ENCODE measurements at regions not wholly inside any gene's neighbourhood (a gene's known extent, or its start where the extent isn't known, plus 50 kb on each side); places are given as distances from the start of the nearest gene placed in this dataset.

DNA sequence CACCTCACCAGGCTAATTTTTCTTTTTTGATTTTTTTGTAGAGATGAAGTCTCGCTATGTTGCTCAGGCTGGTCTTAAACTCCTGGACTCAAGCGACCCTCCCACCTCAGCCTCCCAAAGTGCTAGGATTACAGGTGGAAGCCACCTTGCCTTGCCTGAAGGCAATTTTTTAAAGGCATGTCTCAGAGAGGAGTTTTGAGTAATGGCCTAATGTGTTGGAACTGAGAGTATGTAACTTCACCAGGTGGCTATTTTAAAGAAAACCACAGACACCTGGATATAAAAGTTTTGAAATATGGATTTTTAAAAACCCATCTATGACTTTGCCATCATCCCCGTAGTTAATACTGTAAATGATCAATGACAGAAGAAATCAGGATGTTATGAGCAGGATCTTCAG, 119.8 kb upstream of the ATP8B1 start (continued):
- TF ChIP-seq, protein P1, sequence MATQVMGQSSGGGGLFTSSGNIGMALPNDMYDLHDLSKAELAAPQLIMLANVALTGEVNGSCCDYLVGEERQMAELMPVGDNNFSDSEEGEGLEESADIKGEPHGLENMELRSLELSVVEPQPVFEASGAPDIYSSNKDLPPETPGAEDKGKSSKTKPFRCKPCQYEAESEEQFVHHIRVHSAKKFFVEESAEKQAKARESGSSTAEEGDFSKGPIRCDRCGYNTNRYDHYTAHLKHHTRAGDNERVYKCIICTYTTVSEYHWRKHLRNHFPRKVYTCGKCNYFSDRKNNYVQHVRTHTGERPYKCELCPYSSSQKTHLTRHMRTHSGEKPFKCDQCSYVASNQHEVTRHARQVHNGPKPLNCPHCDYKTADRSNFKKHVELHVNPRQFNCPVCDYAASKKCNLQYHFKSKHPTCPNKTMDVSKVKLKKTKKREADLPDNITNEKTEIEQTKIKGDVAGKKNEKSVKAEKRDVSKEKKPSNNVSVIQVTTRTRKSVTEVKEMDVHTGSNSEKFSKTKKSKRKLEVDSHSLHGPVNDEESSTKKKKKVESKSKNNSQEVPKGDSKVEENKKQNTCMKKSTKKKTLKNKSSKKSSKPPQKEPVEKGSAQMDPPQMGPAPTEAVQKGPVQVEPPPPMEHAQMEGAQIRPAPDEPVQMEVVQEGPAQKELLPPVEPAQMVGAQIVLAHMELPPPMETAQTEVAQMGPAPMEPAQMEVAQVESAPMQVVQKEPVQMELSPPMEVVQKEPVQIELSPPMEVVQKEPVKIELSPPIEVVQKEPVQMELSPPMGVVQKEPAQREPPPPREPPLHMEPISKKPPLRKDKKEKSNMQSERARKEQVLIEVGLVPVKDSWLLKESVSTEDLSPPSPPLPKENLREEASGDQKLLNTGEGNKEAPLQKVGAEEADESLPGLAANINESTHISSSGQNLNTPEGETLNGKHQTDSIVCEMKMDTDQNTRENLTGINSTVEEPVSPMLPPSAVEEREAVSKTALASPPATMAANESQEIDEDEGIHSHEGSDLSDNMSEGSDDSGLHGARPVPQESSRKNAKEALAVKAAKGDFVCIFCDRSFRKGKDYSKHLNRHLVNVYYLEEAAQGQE (IDR thresholded peaks at IDR 0.05; ENCODE audit: unreplicated experiment): no peak
- TF ChIP-seq POLR2AphosphoS5 (IDR thresholded peaks at IDR 0.05; ENCODE audit: low read depth) (no peak), STAT1 (IDR thresholded peaks at IDR 0.05; ENCODE audit: unreplicated experiment) (no peak)

DNA sequence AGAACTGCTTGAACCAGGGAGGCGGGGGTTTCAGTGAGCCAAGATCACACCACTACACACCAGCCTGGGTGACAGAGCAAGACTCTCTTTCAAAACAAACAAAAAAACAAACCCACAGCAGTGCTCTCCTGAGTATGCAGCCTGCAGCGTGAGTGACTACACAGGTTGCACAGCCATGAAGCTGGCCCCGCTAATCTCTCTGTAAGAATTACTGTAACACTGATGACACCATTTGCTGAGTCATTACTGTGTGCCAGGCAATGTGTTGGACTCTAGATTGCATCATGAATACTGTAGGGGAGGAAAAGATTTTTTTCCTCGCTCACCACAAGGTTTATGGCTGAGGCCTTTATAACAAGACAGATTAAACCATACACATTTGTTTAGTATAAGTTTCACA, 118.6 kb upstream of the ATP8B1 start:
- no peak overlapping the region for H3K4me2 ChIP-seq
- peak overlapping the region; percentile 96 for H2AFZ ChIP-seq
- no peaks in the 10 kb centered on the region for H3K4me1 Mint-ChIP-seq
- TF ChIP-seq EZH2phosphoT487 (IDR thresholded peaks at IDR 0.05; ENCODE audit: unreplicated experiment) (no peak), STAT1 (IDR thresholded peaks at IDR 0.05; ENCODE audit: unreplicated experiment) (no peak), ZNF331 (CRISPR knock-in tag; IDR thresholded peaks at IDR 0.05; ENCODE audit: low read depth) (no peak), NANOG (IDR thresholded peaks at IDR 0.05; ENCODE audit: borderline replicate concordance) (no peak), ZNF114 (CRISPR knock-in tag; IDR thresholded peaks at IDR 0.05) (no peak), CREB1 (CRISPR knock-in tag; IDR thresholded peaks at IDR 0.05; ENCODE audit: low read depth) (no peak), POLR2AphosphoS5 (IDR thresholded peaks at IDR 0.05; ENCODE audit: low read depth) (no peak)
- TF ChIP-seq, protein P1 (IDR thresholded peaks at IDR 0.05; ENCODE audit: unreplicated experiment): no peak
- TF ChIP-seq, protein P2, sequence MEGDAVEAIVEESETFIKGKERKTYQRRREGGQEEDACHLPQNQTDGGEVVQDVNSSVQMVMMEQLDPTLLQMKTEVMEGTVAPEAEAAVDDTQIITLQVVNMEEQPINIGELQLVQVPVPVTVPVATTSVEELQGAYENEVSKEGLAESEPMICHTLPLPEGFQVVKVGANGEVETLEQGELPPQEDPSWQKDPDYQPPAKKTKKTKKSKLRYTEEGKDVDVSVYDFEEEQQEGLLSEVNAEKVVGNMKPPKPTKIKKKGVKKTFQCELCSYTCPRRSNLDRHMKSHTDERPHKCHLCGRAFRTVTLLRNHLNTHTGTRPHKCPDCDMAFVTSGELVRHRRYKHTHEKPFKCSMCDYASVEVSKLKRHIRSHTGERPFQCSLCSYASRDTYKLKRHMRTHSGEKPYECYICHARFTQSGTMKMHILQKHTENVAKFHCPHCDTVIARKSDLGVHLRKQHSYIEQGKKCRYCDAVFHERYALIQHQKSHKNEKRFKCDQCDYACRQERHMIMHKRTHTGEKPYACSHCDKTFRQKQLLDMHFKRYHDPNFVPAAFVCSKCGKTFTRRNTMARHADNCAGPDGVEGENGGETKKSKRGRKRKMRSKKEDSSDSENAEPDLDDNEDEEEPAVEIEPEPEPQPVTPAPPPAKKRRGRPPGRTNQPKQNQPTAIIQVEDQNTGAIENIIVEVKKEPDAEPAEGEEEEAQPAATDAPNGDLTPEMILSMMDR (conservative IDR thresholded peaks at IDR 0.05; ENCODE audit: low read depth in 2 of 2): no peak
- TF ChIP-seq, protein P3, sequence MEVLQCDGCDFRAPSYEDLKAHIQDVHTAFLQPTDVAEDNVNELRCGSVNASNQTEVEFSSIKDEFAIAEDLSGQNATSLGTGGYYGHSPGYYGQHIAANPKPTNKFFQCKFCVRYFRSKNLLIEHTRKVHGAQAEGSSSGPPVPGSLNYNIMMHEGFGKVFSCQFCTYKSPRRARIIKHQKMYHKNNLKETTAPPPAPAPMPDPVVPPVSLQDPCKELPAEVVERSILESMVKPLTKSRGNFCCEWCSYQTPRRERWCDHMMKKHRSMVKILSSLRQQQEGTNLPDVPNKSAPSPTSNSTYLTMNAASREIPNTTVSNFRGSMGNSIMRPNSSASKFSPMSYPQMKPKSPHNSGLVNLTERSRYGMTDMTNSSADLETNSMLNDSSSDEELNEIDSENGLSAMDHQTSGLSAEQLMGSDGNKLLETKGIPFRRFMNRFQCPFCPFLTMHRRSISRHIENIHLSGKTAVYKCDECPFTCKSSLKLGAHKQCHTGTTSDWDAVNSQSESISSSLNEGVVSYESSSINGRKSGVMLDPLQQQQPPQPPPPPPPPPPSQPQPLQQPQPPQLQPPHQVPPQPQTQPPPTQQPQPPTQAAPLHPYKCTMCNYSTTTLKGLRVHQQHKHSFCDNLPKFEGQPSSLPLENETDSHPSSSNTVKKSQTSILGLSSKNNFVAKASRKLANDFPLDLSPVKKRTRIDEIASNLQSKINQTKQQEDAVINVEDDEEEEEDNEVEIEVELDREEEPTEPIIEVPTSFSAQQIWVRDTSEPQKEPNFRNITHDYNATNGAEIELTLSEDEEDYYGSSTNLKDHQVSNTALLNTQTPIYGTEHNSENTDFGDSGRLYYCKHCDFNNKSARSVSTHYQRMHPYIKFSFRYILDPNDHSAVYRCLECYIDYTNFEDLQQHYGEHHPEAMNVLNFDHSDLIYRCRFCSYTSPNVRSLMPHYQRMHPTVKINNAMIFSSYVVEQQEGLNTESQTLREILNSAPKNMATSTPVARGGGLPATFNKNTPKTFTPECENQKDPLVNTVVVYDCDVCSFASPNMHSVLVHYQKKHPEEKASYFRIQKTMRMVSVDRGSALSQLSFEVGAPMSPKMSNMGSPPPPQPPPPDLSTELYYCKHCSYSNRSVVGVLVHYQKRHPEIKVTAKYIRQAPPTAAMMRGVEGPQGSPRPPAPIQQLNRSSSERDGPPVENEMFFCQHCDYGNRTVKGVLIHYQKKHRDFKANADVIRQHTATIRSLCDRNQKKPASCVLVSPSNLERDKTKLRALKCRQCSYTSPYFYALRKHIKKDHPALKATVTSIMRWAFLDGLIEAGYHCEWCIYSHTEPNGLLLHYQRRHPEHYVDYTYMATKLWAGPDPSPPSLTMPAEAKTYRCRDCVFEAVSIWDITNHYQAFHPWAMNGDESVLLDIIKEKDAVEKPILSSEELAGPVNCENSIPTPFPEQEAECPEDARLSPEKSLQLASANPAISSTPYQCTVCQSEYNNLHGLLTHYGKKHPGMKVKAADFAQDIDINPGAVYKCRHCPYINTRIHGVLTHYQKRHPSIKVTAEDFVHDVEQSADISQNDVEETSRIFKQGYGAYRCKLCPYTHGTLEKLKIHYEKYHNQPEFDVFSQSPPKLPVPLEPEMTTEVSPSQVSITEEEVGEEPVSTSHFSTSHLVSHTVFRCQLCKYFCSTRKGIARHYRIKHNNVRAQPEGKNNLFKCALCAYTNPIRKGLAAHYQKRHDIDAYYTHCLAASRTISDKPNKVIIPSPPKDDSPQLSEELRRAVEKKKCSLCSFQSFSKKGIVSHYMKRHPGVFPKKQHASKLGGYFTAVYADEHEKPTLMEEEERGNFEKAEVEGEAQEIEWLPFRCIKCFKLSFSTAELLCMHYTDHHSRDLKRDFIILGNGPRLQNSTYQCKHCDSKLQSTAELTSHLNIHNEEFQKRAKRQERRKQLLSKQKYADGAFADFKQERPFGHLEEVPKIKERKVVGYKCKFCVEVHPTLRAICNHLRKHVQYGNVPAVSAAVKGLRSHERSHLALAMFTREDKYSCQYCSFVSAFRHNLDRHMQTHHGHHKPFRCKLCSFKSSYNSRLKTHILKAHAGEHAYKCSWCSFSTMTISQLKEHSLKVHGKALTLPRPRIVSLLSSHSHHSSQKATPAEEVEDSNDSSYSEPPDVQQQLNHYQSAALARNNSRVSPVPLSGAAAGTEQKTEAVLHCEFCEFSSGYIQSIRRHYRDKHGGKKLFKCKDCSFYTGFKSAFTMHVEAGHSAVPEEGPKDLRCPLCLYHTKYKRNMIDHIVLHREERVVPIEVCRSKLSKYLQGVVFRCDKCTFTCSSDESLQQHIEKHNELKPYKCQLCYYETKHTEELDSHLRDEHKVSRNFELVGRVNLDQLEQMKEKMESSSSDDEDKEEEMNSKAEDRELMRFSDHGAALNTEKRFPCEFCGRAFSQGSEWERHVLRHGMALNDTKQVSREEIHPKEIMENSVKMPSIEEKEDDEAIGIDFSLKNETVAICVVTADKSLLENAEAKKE (CRISPR knock-in tag; IDR thresholded peaks at IDR 0.05): no peak

More for the DNA sequence above, 118.6 kb upstream of the ATP8B1 start:
- no peaks in the 10 kb centered on the region for H3K36me3 ChIP-seq (ENCODE audit: insufficient read depth)
- H3K36me3 Mint-ChIP-seq (ENCODE audit: low read depth): no peaks in the 10 kb centered on the region
- H3K27me3 ChIP-seq (ENCODE audit: insufficient read depth): no peaks in the 10 kb centered on the region
- H3K4me3 ChIP-seq: no peak overlapping the region
- no peaks in the 10 kb centered on the region for H3K79me2 ChIP-seq (replicated peaks; ENCODE audit: insufficient read depth)
- peak overlapping the region; percentile 56 for H3K27ac Mint-ChIP-seq
- H3K9me2 ChIP-seq (ENCODE audit: insufficient read depth): peaks cover 5% of the 10 kb centered on the region; the same call in 1 of the 2 replicates
- no peaks in the 10 kb centered on the region for H3K4me1 ChIP-seq (ENCODE audit: insufficient read depth)
- H3K27ac ChIP-seq (ENCODE audit: low read depth): no peak overlapping the region
- no peaks in the 10 kb centered on the region for H3K9me3 Mint-ChIP-seq
- no peaks in the 10 kb centered on the region for H4K20me1 ChIP-seq (replicated peaks; ENCODE audit: insufficient read depth)
- no peak overlapping the region for H3K4me3 Mint-ChIP-seq
- DNase-seq (ENCODE audit: low spot score) (no peak), ATAC-seq (no peak)
- H3K27me3 Mint-ChIP-seq (ENCODE audit: insufficient read depth, low read depth, poor library complexity): peaks cover 8% of the 10 kb centered on the region
- H3F3A ChIP-seq (replicated peaks; ENCODE audit: low read depth): no peaks in the 10 kb centered on the region
